ENCODE measurements at regions not wholly inside any gene's neighbourhood (a gene's known extent, or its start where the extent isn't known, plus 50 kb on each side); places are given as distances from the start of the nearest gene placed in this dataset.
"Not testable (repeated sequence)": the region's sequence is repeated elsewhere in the genome, so short reads cannot be mapped to it uniquely, and the experiment has no call there.

DNA sequence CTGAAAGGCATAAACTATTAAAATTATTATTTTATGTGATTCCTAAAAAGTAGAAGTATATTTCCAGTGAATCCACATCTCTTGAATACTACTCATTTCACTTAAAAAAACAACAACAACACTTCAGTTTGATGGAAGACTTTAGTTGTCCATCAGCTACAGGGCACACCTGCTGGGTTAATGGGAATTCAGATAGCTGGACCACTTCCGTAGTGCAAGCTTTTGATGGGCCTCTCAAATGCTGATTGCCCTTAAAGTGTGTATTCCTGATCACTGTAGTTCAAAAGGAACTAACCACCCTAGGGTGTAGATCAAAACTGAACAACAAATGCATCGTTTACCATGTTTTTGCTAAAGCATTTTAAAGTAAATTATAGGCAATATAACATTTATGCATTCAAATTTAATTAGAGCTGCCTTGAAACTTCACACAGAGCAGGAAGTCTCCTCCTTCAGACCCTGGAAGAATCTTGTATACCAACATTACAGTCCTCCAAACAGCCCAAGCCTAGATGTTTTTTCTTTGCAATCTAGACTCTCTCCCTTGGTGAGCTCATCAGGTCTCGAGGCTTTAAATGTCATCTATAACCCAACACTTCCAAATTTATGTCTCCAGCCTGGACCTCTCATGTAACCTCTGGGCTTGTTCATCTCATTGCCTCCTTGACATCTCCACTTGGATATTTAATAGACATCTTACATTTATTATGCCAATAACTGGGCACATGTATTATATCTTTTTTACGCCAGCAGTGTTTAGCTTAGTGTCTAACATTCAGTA lies 510.1 kb upstream of the SLC39A10 start:
- ChIA-PET POLR2A (no interaction called here), CTCF (no interaction called here)
- no peak for TF ChIP-seq ZNF548 (tag by site-specific recombination; IDR thresholded peaks at IDR 0.05)
- TF ChIP-seq ZNF624 (tag by site-specific recombination; IDR thresholded peaks at IDR 0.05): no peak
- no peak for TF ChIP-seq SETDB1 (IDR thresholded peaks at IDR 0.05; ENCODE audit: insufficient read length, low read length)
- TF ChIP-seq KLF8 (tag by site-specific recombination; IDR thresholded peaks at IDR 0.05): no peak
- no peak for TF ChIP-seq ZNF146 (tag by site-specific recombination; IDR thresholded peaks at IDR 0.05)
- TF ChIP-seq, protein P1, sequence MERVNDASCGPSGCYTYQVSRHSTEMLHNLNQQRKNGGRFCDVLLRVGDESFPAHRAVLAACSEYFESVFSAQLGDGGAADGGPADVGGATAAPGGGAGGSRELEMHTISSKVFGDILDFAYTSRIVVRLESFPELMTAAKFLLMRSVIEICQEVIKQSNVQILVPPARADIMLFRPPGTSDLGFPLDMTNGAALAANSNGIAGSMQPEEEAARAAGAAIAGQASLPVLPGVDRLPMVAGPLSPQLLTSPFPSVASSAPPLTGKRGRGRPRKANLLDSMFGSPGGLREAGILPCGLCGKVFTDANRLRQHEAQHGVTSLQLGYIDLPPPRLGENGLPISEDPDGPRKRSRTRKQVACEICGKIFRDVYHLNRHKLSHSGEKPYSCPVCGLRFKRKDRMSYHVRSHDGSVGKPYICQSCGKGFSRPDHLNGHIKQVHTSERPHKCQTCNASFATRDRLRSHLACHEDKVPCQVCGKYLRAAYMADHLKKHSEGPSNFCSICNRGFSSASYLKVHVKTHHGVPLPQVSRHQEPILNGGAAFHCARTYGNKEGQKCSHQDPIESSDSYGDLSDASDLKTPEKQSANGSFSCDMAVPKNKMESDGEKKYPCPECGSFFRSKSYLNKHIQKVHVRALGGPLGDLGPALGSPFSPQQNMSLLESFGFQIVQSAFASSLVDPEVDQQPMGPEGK (tag by site-specific recombination; IDR thresholded peaks at IDR 0.05): no peak
- TF ChIP-seq ZBTB20 (tag by site-specific recombination; IDR thresholded peaks at IDR 0.05): no peak
- TF ChIP-seq ZNF48 (tag by site-specific recombination; IDR thresholded peaks at IDR 0.05): no peak
- no peak for TF ChIP-seq ZNF473 (tag by site-specific recombination; IDR thresholded peaks at IDR 0.05)
- no peak for TF ChIP-seq ZNF223 (tag by site-specific recombination; IDR thresholded peaks at IDR 0.05)
- no peak for TF ChIP-seq GFI1B (tag by site-specific recombination; IDR thresholded peaks at IDR 0.05)
- no peak for TF ChIP-seq ZBTB17 (tag by site-specific recombination; IDR thresholded peaks at IDR 0.05)
- no peaks in the 10 kb centered on the region for H3K4me1 ChIP-seq (ENCODE audit: control insufficient read depth, insufficient read depth, low read length)
- H3K36me3 ChIP-seq (ENCODE audit: control insufficient read depth in 2 of 2, insufficient read depth in 1 of 2, low read length in 2 of 2): no peaks in the 10 kb centered on the region
- no peak overlapping the region for H3K27ac ChIP-seq (ENCODE audit: extremely low read depth, low read depth, low read length)
- no peak overlapping the region for H3K4me3 ChIP-seq (ENCODE audit: low read depth, low read length)
- no peaks in the 10 kb centered on the region for H3K9me3 ChIP-seq (ENCODE audit: control insufficient read depth, insufficient read depth, low read depth, low read length)

DNA sequence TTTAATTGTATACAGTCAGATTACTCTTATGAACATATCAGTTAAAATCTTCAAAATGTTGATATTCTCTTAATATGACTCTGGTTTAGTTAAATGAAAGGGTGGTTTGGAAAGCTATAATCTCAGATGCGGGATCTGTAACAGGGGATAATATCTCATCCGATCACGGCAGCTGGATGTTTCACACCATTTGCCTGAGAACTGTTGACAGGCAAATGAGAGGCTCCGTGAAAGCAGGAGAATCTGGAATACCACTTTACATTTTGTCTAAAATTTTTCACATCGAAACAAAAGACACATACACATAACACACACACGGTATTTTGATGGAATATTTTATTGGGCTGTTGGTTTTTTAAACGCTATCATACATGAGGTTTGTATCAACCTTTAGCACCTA lies 518.6 kb upstream of the SLC39A10 start:
- H3K4me3 ChIP-seq (ENCODE audit: low read depth, low read length): no peak overlapping the region
- H3K36me3 ChIP-seq (ENCODE audit: control insufficient read depth in 2 of 2, insufficient read depth in 1 of 2, low read length in 2 of 2): no peaks in the 10 kb centered on the region
- CTCF ChIA-PET: no interaction called here
- H3K9me3 ChIP-seq (ENCODE audit: control insufficient read depth, insufficient read depth, low read depth, low read length): no peaks in the 10 kb centered on the region
- no peaks in the 10 kb centered on the region for H3K4me1 ChIP-seq (ENCODE audit: control insufficient read depth, insufficient read depth, low read length)
- POLR2A ChIA-PET: no interaction called here
- TF ChIP-seq GLI2 (tag by site-specific recombination; IDR thresholded peaks at IDR 0.05; ENCODE audit: borderline replicate concordance, low read depth) (no peak), SETDB1 (IDR thresholded peaks at IDR 0.05; ENCODE audit: insufficient read length, low read length) (no peak), ZNF76 (tag by site-specific recombination; IDR thresholded peaks at IDR 0.05; ENCODE audit: borderline replicate concordance, low read depth) (no peak), ZNF391 (tag by site-specific recombination; IDR thresholded peaks at IDR 0.05; ENCODE audit: borderline replicate concordance, low read depth) (no peak), ZNF324 (tag by site-specific recombination; IDR thresholded peaks at IDR 0.05) (no peak), ZNF354C (tag by site-specific recombination; IDR thresholded peaks at IDR 0.05; ENCODE audit: borderline replicate concordance, low read depth) (no peak)
- TF ChIP-seq, protein P2, sequence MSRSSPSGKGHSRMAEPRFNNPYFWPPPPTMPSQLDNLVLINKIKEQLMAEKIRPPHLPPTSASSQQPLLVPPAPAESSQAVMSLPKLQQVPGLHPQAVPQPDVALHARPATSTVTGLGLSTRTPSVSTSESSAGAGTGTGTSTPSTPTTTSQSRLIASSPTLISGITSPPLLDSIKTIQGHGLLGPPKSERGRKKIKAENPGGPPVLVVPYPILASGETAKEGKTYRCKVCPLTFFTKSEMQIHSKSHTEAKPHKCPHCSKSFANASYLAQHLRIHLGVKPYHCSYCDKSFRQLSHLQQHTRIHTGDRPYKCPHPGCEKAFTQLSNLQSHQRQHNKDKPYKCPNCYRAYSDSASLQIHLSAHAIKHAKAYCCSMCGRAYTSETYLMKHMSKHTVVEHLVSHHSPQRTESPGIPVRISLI (tag by site-specific recombination; IDR thresholded peaks at IDR 0.05): no peak
- no peak overlapping the region for H3K27ac ChIP-seq (ENCODE audit: extremely low read depth, low read depth, low read length)

DNA sequence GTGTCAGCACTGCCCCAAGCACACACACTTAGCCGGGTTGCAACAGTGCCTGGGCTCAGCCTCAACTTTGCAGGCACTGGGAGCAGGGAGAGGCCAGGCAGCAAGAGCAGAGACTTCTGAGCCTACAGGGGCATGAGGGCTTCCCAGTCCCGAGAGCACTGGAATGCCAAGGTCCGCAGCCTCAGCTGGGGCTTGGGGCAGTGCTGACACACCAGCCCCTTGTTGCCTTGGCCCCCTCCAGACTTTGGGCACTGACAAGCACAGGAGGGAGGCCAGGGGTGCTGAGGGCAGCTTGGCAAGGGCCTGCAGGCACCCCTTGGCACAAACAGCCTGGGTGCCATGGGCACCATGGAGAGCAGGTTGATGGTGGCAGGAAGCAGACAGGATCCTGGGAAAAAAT lies 531.1 kb upstream of the SLC39A10 start:
- H3K9me3 ChIP-seq (ENCODE audit: control insufficient read depth, insufficient read depth, low read depth, low read length); CTCF ChIA-PET; POLR2A ChIA-PET; H3K4me1 ChIP-seq (ENCODE audit: control insufficient read depth, insufficient read depth, low read length); H3K27ac ChIP-seq (ENCODE audit: extremely low read depth, low read depth, low read length); H3K36me3 ChIP-seq (ENCODE audit: control insufficient read depth in 2 of 2, insufficient read depth in 1 of 2, low read length in 2 of 2); H3K4me3 ChIP-seq (ENCODE audit: low read depth, low read length): not testable (repeated sequence)
